A673 (cell line): ENCODE measurements at regions not wholly inside any gene's neighbourhood (a gene's known extent, or its start where the extent isn't known, plus 50 kb on each side); places are given as distances from the start of the nearest gene placed in this dataset.

ENCODE experiments used
- BruUV-seq: library from RNA; stranded (reverse); fragments of 400-500 nt; replicated peaks from 2 replicates; lab custom pipeline; 2021; lab: Mats Ljungman, UMichigan
- CTCF ChIA-PET: fragments of 300-600 bp; sonication (Branson Sonifier 250); formaldehyde crosslinking; loops from one replicate; lab custom pipeline; 2022; ENCODE audit warnings: antibody characterized with exemption; lab: Charles Lee
- POLR2A ChIA-PET: fragments of 300-600 bp; sonication (Branson Sonifier 250); formaldehyde crosslinking; loops from one replicate; lab custom pipeline; 2022; ENCODE audit warnings: antibody characterized with exemption; ENCODE audit not compliant: low non-redundant PET; lab: Charles Lee
- DNase-seq: peaks from one replicate; pipeline ENCODE4 v3.0.0-alpha.2; 2015; ENCODE audit warnings: low spot score
- H3K27ac ChIP-seq: fragments of 200-600 bp; sonication (generic); 2 replicates; pipeline ENCODE4 v1.5.1; 2016; ENCODE audit warnings: mixed run types, low read depth, mild to moderate bottlenecking, mixed read lengths, antibody characterized with exemption, low read length; ENCODE audit not compliant: poor library complexity, severe bottlenecking
- H3K27me3 ChIP-seq: fragments of 200-600 bp; sonication (generic); replicated peaks from 2 replicates; pipeline ENCODE4 v1.6.1; 2017; ENCODE audit warnings: mixed run types, low read depth, mild to moderate bottlenecking, mixed read lengths, antibody characterized with exemption, low read length; ENCODE audit not compliant: insufficient read depth, poor library complexity
- H3K36me3 ChIP-seq: fragments of 200-600 bp; sonication (generic); 2 replicates; pipeline ENCODE4 v1.6.1; 2016; ENCODE audit warnings: mixed run types, mild to moderate bottlenecking, mixed read lengths, antibody characterized with exemption, low read length; ENCODE audit not compliant: insufficient read depth, poor library complexity, severe bottlenecking
- H3K4me1 ChIP-seq: fragments of 200-600 bp; sonication (generic); 2 replicates; pipeline ENCODE4 v1.6.1; 2017; ENCODE audit warnings: mixed run types, mild to moderate bottlenecking, mixed read lengths, antibody characterized with exemption, low read length; ENCODE audit not compliant: insufficient read depth, poor library complexity, severe bottlenecking
- H3K4me3 ChIP-seq: fragments of 200-600 bp; sonication (generic); 2 replicates; pipeline ENCODE4 v1.5.1; 2016; ENCODE audit warnings: low read depth, mixed run types, mild to moderate bottlenecking, mixed read lengths, low read length; ENCODE audit not compliant: poor library complexity, severe bottlenecking
- H3K9me3 ChIP-seq: fragments of 200-600 bp; sonication (generic); 2 replicates; pipeline ENCODE4 v1.6.1; 2016; ENCODE audit warnings: mixed run types, low read depth, mild to moderate bottlenecking, mixed read lengths, antibody characterized with exemption, low read length; ENCODE audit not compliant: poor library complexity, severe bottlenecking
- EZH2 ChIP-seq: fragments of 200-600 bp; sonication (generic); IDR thresholded peaks from 2 replicates; pipeline ENCODE4 v1.6.1; 2017; ENCODE audit warnings: borderline replicate concordance, low read depth, mild to moderate bottlenecking, mixed read lengths, antibody characterized with exemption, low read length; ENCODE audit not compliant: poor library complexity, severe bottlenecking
- intact Hi-C: fragments of 100-400 bp; cut with micrococcal nuclease; formaldehyde crosslinking; loops from one replicate; pipeline ENCODE4 v1.10.0; 2022; ENCODE audit not compliant: unreplicated experiment
- TF ChIP-seq, protein P1 (sequence below): fragments of 300-800, 200-600 bp; sonication (generic); conservative IDR thresholded peaks from 2 replicates; pipeline ENCODE4 v1.5.1; 2017; ENCODE audit warnings: low read depth, mild to moderate bottlenecking, antibody characterized with exemption, low read length, moderate library complexity, mixed read lengths

DNA sequence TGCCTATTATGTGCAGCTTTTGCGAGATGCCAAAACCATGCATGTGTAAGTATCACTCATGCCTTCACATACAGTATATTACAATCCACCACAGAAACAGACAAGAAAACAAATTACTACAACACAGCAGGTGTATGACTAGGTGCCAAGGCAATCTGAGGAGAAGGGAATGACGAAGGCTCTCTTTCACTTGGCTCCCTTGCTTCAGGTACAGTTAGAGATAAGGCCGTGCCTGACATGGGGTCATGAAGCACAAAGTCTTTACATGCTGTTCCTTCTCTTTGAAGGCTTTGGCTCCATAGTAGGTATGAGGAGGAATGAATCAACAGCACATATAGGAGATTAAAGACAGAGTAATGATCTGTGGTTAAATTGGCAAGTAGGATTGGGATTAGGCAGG lies 65.2 kb upstream of the FSHB start:
- CTCF ChIA-PET: no interaction called here
- BruUV-seq: no TSS peak
- H3K27me3 ChIP-seq: no peaks in the 10 kb centered on the region

DNA sequence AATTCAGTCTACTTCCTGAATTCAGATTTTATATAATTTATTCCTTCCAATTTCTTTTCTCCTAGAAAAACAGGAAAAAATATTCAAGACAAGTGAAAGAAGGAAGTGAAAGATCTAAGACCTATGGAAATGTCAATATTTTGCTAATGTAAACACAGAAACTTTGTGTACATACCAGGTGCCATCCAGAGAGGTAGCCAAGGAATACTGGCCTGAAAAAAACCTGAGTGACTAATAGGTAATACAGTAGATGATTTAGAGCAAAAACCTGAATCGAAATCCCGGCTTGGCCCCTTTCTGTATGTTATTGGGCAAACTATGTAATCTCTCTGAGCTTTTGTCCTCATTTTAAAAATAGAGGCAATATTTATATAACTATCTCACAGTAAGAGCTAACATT lies 59.2 kb upstream of the FSHB start:
- Histone ChIP-seq H3K36me3 (no peaks in the 10 kb centered on the region), H3K27ac (no peak overlapping the region), H3K4me1 (no peaks in the 10 kb centered on the region), H3K4me3 (no peak overlapping the region), H3K27me3 (peaks cover 4% of the 10 kb centered on the region), H3K9me3 (peaks cover 5% of the 10 kb centered on the region)
- TF ChIP-seq EZH2: no peak
- TF ChIP-seq, protein P1, sequence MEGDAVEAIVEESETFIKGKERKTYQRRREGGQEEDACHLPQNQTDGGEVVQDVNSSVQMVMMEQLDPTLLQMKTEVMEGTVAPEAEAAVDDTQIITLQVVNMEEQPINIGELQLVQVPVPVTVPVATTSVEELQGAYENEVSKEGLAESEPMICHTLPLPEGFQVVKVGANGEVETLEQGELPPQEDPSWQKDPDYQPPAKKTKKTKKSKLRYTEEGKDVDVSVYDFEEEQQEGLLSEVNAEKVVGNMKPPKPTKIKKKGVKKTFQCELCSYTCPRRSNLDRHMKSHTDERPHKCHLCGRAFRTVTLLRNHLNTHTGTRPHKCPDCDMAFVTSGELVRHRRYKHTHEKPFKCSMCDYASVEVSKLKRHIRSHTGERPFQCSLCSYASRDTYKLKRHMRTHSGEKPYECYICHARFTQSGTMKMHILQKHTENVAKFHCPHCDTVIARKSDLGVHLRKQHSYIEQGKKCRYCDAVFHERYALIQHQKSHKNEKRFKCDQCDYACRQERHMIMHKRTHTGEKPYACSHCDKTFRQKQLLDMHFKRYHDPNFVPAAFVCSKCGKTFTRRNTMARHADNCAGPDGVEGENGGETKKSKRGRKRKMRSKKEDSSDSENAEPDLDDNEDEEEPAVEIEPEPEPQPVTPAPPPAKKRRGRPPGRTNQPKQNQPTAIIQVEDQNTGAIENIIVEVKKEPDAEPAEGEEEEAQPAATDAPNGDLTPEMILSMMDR: no peak
- ChIA-PET POLR2A (no interaction called here), CTCF (no interaction called here)
- no peak for DNase-seq
- intact Hi-C loops: no loop called here
- BruUV-seq: no TSS peak

More for the DNA sequence above, 65.2 kb upstream of the FSHB start:
- Histone ChIP-seq H3K9me3 (no peaks in the 10 kb centered on the region), H3K4me3 (no peak overlapping the region), H3K4me1 (no peaks in the 10 kb centered on the region), H3K27ac (no peak overlapping the region), H3K36me3 (no peaks in the 10 kb centered on the region)
- intact Hi-C loops: no loop called here
- POLR2A ChIA-PET: no interaction called here
- TF ChIP-seq, protein P1: no peak
- TF ChIP-seq EZH2: no peak
- DNase-seq: no peak

DNA sequence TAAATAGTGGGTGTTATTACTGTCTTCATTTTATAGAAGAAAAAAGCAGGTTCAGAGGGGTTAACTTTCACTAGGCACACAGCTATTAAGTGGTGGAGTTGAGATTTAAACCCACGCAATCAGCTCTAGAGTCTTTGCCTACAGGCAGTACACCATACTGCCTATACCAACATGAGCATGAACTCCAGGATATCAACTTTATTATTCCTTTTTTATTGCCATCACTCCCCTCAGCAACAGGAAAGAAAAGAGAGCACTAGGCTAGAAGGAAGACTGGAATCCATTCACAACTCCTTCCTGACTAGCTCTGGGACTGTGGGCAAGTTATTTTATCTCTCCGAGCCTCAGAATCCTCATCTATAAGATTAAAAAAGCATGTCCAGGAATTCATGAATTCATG lies 58.7 kb upstream of the FSHB start:
- ChIA-PET POLR2A (no interaction called here), CTCF (no interaction called here)
- no peak for TF ChIP-seq EZH2
- TF ChIP-seq, protein P1: no peak
- H3K9me3 ChIP-seq: peaks cover 10% of the 10 kb centered on the region
- no peaks in the 10 kb centered on the region for H3K36me3 ChIP-seq
- H3K4me1 ChIP-seq: no peaks in the 10 kb centered on the region
- intact Hi-C loops: no loop called here
- peaks cover 4% of the 10 kb centered on the region for H3K27me3 ChIP-seq
- no peak for DNase-seq
- no peak overlapping the region for H3K4me3 ChIP-seq
- BruUV-seq: no TSS peak
- no peak overlapping the region for H3K27ac ChIP-seq
